Smooth muscle cell (in vitro differentiated cells): ENCODE measurements at regions not wholly inside any gene's neighbourhood (a gene's known extent, or its start where the extent isn't known, plus 50 kb on each side); places are given as distances from the start of the nearest gene placed in this dataset.

Experiments used
- DNase-seq: peaks from one replicate; lab custom pipeline; 2025; ENCODE audit not compliant: unreplicated experiment; lab: John Stamatoyannopoulos, UW
- H2AFZ ChIP-seq: fragments of 200-600 bp; sonication (generic); 2 replicates; pipeline ENCODE4 v1.6.0; 2016; ENCODE audit warnings: antibody characterized with exemption, low read depth, mild to moderate bottlenecking
- H3F3A ChIP-seq: fragments of 200-600 bp; sonication (generic); 2 replicates; pipeline ENCODE4 v1.6.0; 2017; ENCODE audit warnings: antibody characterized with exemption, low read depth
- H3K27ac ChIP-seq: fragments of 200-600 bp; sonication (generic); 2 replicates; pipeline ENCODE4 v1.5.1; 2016; ENCODE audit warnings: low read depth, mild to moderate bottlenecking
- H3K27me3 ChIP-seq: fragments of 200-600 bp; sonication (generic); 2 replicates; pipeline ENCODE4 v1.6.1; 2016; ENCODE audit warnings: low read depth, mild to moderate bottlenecking
- H3K36me3 ChIP-seq: fragments of 200-600 bp; sonication (generic); 2 replicates; pipeline ENCODE4 v1.5.1; 2016; ENCODE audit warnings: low read depth
- H3K4me1 ChIP-seq: fragments of 200-600 bp; sonication (generic); 2 replicates; pipeline ENCODE4 v1.5.1; 2016; ENCODE audit warnings: low read depth
- H3K4me2 ChIP-seq: fragments of 200-600 bp; sonication (generic); 2 replicates; pipeline ENCODE4 v1.6.0; 2016; ENCODE audit warnings: mild to moderate bottlenecking
- H3K4me3 ChIP-seq: fragments of 200-600 bp; sonication (generic); 2 replicates; pipeline ENCODE4 v1.5.1; 2016; ENCODE audit warnings: mild to moderate bottlenecking
- H3K79me2 ChIP-seq: fragments of 200-600 bp; sonication (generic); 2 replicates; pipeline ENCODE4 v1.6.0; 2016; ENCODE audit warnings: low read depth, mild to moderate bottlenecking
- H3K9ac ChIP-seq: fragments of 200-600 bp; sonication (generic); 2 replicates; pipeline ENCODE4 v1.6.0; 2016; ENCODE audit warnings: low read depth
- H3K9me3 ChIP-seq: fragments of 200-600 bp; sonication (generic); replicated peaks from 2 replicates; pipeline ENCODE4 v1.5.1; 2016; ENCODE audit warnings: low read depth
- H4K20me1 ChIP-seq: fragments of 200-600 bp; sonication (generic); 2 replicates; pipeline ENCODE4 v1.6.0; 2016; ENCODE audit warnings: low read depth
- WGBS: methylation state at CpG from one replicate; pipeline ENCODE4 v1.1.7; 2016; ENCODE audit warnings: low lambda C conversion rate; 5-methylcytosine and 5-hydroxymethylcytosine counted together
- TF ChIP-seq, protein P1 (sequence below): fragments of 200-600 bp; sonication (generic); IDR thresholded peaks from 2 replicates; pipeline ENCODE4 v1.5.1; 2017; ENCODE audit warnings: borderline replicate concordance, mild to moderate bottlenecking, antibody characterized with exemption; ENCODE audit not compliant: insufficient read depth, poor library complexity, severe bottlenecking

DNA sequence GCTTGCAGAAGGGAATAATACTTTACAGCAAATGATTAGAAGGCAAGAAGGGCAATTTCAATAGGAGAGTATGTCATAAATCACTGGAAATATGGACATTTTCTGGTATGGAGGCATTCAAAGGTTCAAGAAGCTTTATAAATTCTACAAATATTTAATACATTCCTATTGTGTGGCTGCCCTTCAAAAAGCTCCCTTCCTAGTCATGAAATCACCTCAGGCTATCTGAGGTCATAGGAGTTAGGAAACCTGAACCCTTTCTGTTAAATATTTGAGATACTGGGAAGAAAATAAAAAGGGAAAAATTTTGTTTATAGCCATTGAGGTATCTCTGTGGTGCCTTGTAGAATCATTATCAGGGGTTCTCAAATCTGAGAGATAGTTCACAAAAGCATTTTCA lies 316.8 kb upstream of the EMCN start:
- no peaks in the 10 kb centered on the region for H4K20me1 ChIP-seq
- H3K9ac ChIP-seq = no peak overlapping the region
- no peaks in the 10 kb centered on the region for H3K36me3 ChIP-seq
- H3K27ac ChIP-seq = no peak overlapping the region
- H3K4me3 ChIP-seq = no peak overlapping the region
- H3F3A ChIP-seq = no peaks in the 10 kb centered on the region
- TF ChIP-seq, protein P1, sequence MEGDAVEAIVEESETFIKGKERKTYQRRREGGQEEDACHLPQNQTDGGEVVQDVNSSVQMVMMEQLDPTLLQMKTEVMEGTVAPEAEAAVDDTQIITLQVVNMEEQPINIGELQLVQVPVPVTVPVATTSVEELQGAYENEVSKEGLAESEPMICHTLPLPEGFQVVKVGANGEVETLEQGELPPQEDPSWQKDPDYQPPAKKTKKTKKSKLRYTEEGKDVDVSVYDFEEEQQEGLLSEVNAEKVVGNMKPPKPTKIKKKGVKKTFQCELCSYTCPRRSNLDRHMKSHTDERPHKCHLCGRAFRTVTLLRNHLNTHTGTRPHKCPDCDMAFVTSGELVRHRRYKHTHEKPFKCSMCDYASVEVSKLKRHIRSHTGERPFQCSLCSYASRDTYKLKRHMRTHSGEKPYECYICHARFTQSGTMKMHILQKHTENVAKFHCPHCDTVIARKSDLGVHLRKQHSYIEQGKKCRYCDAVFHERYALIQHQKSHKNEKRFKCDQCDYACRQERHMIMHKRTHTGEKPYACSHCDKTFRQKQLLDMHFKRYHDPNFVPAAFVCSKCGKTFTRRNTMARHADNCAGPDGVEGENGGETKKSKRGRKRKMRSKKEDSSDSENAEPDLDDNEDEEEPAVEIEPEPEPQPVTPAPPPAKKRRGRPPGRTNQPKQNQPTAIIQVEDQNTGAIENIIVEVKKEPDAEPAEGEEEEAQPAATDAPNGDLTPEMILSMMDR = no peak
- no peaks in the 10 kb centered on the region for H3K9me3 ChIP-seq
- no peak overlapping the region for H3K4me2 ChIP-seq
- H2AFZ ChIP-seq = no peak overlapping the region
- no peak for DNase-seq
- no peaks in the 10 kb centered on the region for H3K79me2 ChIP-seq
- no peaks in the 10 kb centered on the region for H3K27me3 ChIP-seq
- H3K4me1 ChIP-seq = no peaks in the 10 kb centered on the region

DNA sequence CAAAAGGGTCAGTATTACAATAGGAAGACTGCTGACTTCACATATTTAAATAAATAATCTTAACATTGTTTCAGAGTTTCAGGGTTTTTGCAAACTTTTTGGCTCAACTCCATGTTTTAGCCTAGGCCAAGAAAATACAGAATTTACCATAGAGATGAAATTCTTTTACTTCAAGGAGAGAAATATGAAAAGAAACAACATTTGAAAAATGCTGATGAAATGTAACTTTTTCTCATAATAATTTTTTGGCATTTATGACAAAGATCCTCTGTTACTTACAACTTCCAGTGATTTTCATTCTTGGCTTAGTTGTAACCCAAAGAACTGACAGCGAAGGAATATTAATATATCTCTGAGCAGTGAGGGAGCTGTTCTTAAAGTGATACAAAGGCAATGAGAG lies 316.1 kb upstream of the EMCN start:
- Histone ChIP-seq H3K79me2 (no peaks in the 10 kb centered on the region), H3K27me3 (no peaks in the 10 kb centered on the region), H3K36me3 (no peaks in the 10 kb centered on the region), H2AFZ (no peak overlapping the region), H3K27ac (no peak overlapping the region), H3K4me2 (no peak overlapping the region), H3K9me3 (no peaks in the 10 kb centered on the region), H3K9ac (no peak overlapping the region), H4K20me1 (no peaks in the 10 kb centered on the region), H3K4me1 (no peaks in the 10 kb centered on the region), H3F3A (no peaks in the 10 kb centered on the region), H3K4me3 (no peak overlapping the region)
- TF ChIP-seq, protein P1 = no peak
- DNase-seq = no peak
- WGBS = 94% methylated on average over 1 of the region's 1 CpG

DNA sequence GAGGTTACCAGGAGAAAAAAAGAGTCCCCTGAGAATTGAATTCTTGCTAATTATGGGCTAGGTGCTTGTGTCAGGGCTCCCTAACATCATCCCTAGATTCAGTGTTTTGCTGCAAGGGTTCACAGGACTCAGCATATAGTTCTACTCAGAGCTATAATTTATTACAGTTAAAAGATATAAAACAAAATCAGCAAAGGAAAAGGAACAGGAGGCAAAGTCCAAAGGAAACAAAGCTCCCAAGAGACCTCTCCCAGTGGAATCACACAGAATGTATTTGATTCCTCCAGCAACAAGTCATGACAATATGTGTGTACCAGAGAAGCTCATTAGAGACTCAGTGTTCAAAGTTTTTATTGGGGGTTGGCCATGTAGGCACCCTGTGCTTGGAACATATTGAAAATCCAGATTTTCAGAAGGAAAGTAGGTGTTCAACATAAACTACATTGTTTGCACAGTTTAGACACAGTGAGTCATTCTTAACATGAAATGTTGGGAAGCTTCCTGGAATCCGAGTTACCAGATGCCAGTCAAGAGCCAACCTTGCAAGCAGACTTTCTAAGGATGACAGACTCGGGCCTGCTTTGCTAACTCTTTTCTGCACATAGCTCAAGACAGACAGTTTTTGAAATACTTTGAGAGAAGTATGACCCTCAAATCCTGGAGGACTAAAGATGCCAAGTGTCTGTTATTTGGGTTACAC lies 311.3 kb upstream of the EMCN start:
- Histone ChIP-seq H3K4me2 (no peak overlapping the region), H4K20me1 (no peaks in the 10 kb centered on the region), H3K4me3 (no peak overlapping the region), H2AFZ (no peak overlapping the region), H3K79me2 (no peaks in the 10 kb centered on the region), H3K27me3 (no peaks in the 10 kb centered on the region), H3F3A (no peaks in the 10 kb centered on the region), H3K4me1 (no peaks in the 10 kb centered on the region), H3K9ac (no peak overlapping the region), H3K27ac (no peak overlapping the region), H3K36me3 (no peaks in the 10 kb centered on the region), H3K9me3 (no peaks in the 10 kb centered on the region)
- TF ChIP-seq, protein P1 = no peak
- WGBS = 66% methylated on average over 2 of the region's 2 CpGs
- no peak for DNase-seq

DNA sequence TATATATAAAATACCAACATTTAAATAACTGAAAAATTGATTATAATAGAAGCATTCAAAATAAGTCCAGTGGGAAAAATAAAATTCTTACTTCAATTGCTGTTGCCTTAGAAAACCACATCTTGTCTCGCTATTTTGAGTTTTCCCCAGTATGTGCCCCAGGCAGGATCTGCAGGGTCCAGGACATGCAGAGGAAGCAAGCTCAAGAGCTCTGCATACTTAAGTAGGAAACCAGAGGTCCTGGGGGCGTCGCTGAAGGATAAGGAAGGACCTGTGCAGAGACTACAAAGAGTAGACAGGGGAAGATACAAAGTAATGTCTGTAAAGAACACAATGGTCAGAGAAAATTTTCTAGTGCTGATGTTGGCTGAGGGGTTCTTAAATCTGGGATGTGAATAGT lies 310.5 kb upstream of the EMCN start:
- Histone ChIP-seq H3F3A (no peaks in the 10 kb centered on the region), H3K9me3 (no peaks in the 10 kb centered on the region), H3K4me2 (no peak overlapping the region), H2AFZ (no peak overlapping the region), H3K4me3 (no peak overlapping the region), H3K79me2 (no peaks in the 10 kb centered on the region), H4K20me1 (no peaks in the 10 kb centered on the region), H3K27ac (no peak overlapping the region), H3K27me3 (no peaks in the 10 kb centered on the region), H3K9ac (no peak overlapping the region), H3K4me1 (no peaks in the 10 kb centered on the region), H3K36me3 (no peaks in the 10 kb centered on the region)
- TF ChIP-seq, protein P1 = no peak
- WGBS = 71% methylated on average over 3 of the region's 3 CpGs
- no peak for DNase-seq
